ENCODE measurements at regions not wholly inside any gene's neighbourhood (a gene's known extent, or its start where the extent isn't known, plus 50 kb on each side); places are given as distances from the start of the nearest gene placed in this dataset.
"Not testable (repeated sequence)": the region's sequence is repeated elsewhere in the genome, so short reads cannot be mapped to it uniquely, and the experiment has no call there.

DNA sequence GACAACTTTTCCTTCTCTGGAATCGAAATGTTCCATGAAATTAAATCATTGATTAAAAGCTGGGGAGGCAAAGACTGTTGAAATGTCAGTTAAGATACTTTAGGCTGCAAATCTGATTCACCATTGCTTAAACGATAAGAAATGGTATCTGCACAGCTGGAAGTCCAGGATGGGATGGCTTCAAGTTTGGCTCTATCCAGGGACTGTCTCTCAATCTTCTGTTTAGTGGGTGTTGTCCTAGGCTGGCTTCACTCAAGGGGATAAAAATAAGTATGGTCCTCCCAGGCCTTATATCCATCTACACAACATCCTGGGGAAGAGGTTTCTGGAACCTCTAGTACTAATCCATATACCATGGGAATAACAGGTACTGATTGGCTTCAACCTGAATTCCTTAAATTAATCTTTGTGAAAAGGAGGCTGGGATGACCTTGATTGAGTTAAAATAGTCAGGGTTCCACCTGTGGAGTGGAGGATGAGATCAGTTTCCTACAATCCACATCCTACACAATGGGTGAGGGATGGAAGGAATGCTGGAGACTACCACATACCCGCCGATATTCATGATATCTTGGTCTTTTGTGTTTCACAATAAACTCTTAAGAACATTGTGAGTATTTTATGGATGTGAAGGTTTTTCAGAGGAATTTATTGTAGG lies 156.0 kb upstream of the L3MBTL4 start:
- TF ChIP-seq, protein P1, sequence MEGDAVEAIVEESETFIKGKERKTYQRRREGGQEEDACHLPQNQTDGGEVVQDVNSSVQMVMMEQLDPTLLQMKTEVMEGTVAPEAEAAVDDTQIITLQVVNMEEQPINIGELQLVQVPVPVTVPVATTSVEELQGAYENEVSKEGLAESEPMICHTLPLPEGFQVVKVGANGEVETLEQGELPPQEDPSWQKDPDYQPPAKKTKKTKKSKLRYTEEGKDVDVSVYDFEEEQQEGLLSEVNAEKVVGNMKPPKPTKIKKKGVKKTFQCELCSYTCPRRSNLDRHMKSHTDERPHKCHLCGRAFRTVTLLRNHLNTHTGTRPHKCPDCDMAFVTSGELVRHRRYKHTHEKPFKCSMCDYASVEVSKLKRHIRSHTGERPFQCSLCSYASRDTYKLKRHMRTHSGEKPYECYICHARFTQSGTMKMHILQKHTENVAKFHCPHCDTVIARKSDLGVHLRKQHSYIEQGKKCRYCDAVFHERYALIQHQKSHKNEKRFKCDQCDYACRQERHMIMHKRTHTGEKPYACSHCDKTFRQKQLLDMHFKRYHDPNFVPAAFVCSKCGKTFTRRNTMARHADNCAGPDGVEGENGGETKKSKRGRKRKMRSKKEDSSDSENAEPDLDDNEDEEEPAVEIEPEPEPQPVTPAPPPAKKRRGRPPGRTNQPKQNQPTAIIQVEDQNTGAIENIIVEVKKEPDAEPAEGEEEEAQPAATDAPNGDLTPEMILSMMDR (conservative IDR thresholded peaks at IDR 0.05) = no peak
- no peak overlapping the region for H3K27ac ChIP-seq

DNA sequence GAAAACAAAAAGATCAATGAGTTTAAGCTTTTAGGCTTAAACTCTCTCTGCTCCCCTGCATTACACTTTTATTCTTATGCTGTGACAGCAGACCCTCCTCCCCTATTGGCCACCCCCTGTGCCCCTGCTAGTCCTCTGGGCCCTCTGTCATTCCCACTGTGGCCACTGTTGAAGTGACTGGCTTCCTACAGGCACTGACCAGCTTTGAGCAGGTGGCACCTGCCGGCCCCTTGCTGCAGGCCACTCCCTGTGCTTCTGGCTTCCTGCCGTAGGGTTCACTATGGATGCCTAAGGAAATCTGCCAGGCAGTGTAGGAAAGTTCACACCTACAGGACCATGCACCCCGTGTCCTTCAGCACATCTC lies 156.5 kb upstream of the L3MBTL4 start:
- TF ChIP-seq, protein P1 (conservative IDR thresholded peaks at IDR 0.05) = no peak
- no peak overlapping the region for H3K27ac ChIP-seq

DNA sequence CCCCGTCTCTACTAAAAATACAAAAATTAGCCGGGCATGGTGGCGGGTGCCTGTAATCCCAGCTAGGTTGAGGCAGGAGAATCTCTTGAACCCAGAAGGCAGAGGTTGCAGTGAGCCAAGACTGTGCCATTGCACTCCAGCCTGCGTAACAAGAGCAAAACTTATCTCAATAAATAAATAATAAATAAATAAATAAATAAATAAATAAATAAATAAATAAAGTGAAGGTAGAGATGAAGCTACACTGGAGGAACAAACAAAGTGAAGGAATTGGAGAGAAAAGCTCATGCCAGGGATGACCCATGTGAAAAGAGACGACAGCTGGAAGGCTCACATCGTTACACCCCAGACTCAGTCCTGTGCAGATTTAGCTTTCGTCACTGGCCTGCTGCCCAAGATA lies 157.3 kb upstream of the ARHGAP28 start:
- H3K27ac ChIP-seq = not testable (repeated sequence)

DNA sequence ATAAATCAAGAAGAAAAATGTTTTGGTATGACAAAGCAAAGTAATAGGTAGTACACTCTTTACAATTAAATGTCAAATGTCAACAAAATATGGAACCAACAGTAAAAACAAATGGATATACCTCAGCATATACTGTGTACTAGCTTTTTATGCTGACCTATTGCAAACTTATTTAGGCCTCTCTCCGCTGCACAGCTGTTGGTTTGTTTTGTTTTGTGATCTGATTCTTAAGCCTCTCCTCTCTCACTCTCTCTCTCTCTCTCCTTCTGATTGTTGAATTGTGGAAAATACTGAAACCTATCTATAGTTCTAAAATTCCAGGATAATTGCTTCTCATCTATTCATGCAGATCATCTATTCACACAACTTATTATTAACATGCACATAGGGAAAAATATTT lies 154.9 kb upstream of the ARHGAP28 start:
- TF ChIP-seq, protein P1 (conservative IDR thresholded peaks at IDR 0.05) = no peak
- no peak overlapping the region for H3K27ac ChIP-seq

DNA sequence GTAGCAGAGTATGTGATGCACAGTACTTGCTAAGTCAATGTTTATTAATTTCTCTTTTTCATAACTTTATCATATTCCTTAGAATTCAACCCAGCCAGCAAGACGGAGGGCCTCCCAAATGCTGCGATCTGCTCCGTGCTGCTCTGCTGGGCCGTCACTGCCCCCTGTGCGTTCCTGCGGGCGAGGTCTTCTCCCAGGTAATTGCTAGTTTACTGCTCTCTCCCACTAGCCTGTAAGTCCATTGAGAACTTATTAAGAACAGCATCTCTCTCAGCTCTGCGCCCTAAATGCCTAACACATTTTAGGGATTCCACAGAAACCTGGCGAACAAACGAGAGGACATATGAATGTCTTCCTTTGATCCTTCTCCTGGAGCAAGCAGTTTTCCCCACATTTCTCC lies 153.6 kb upstream of the ARHGAP28 start:
- H3K27ac ChIP-seq = no peak overlapping the region
- TF ChIP-seq, protein P1 (conservative IDR thresholded peaks at IDR 0.05) = no peak

DNA sequence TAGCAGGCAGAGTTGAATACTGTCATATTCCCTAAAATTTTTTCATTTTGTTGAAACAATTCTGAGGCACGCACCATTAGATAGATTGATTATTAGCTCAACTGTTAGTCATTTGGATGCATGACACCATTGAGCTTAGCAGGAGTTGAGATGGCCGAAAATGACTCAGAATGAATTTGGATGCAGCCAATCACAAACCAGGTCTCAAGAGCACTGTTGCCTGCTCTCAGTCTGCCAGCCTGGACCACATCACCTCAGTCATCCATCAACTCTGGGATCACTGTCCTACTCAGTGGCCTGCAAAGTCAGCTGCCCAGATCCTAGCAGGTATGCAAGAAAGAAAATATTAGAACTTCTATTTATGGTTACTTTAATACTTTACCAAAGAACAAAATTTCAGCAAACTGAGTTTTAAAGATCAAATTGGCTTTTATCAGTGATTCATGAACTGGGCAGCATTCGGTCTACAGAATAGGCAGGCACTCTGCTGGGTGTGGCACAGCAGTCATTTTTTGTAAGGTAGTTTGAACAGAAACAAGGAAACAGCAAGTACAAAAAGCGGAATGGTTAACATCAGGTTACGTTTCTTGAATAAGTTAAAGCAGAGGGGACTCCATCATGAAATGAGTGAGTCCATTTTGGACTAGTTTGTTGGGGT lies 152.7 kb upstream of the ARHGAP28 start:
- TF ChIP-seq, protein P1 (conservative IDR thresholded peaks at IDR 0.05) = no peak
- no peak overlapping the region for H3K27ac ChIP-seq

DNA sequence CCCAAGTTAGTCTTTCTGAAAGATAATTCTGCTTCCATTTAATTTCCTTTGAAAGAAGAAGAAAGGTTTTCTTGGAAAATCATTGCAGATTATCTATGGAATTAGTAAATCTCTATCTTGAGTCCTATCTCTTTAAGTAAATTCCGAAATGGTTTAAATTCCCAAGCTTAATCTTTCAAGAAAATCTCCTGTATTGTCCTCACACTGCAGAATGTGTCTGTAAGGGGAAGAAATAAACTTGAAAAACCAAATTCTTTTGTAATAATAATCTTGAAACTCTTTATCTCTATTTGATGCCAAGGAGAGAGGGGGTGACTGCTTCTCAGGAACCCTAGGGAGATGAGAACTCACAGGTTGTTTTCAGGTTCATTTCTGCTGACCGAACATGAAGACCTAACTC lies 150.8 kb upstream of the ARHGAP28 start:
- TF ChIP-seq, protein P1 (conservative IDR thresholded peaks at IDR 0.05) = no peak
- no peak overlapping the region for H3K27ac ChIP-seq

DNA sequence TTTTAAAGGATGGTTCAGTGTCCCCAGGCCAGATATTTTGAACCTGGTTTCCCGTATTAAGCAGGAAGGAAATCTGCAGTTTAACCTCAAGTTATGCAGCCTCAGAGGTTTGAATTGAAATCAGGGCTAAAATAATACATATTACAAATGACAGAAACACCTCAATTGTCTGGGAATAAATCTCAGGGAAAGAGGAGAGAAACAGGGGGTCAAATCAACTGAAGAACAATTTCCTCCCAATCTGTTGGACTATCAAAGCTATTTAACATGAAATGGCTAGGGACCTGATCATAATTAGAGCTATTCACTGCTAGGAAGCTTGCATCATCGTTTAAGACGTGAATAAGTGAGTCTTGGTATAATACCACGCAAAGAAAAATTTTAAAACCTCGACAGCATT lies 150.0 kb upstream of the ARHGAP28 start:
- TF ChIP-seq, protein P1 (conservative IDR thresholded peaks at IDR 0.05) = no peak
- no peak overlapping the region for H3K27ac ChIP-seq

All from VCaP (cell line).